Central memory CD8-positive, alpha-beta T cell (primary cell): ENCODE measurements at regions not wholly inside any gene's neighbourhood (a gene's known extent, or its start where the extent isn't known, plus 50 kb on each side); places are given as distances from the start of the nearest gene placed in this dataset.

Source experiments
- ATAC-seq: fragments of 150-1000 bp; cut with Tn5 transposase; replicated peaks from 2 replicates; pipeline ENCODE4 v1.10.0; 2022; ENCODE audit warnings: mild to moderate bottlenecking, moderate FRiP score, moderate number of reproducible peaks; ENCODE audit not compliant: poor library complexity, severe bottlenecking; ENCODE audit errors: extremely low read depth
- DNase-seq, 2 donors: peaks; one replicate each; pipeline ENCODE4 v3.0.0; 2021; ENCODE audit warnings: low spot score in 2 of 2
- H3K27ac Mint-ChIP-seq: one replicate; pipeline ENCODE4 v1.8.0; 2022; ENCODE audit warnings: low read depth, mild to moderate bottlenecking, moderate library complexity, mixed read lengths
- H3K27me3 Mint-ChIP-seq: one replicate; pipeline ENCODE4 v1.8.0; 2022; ENCODE audit warnings: mixed read lengths
- H3K36me3 Mint-ChIP-seq: one replicate; pipeline ENCODE4 v1.8.0; 2022; ENCODE audit warnings: mild to moderate bottlenecking, moderate library complexity, mixed read lengths; ENCODE audit not compliant: insufficient read depth
- H3K4me1 Mint-ChIP-seq: one replicate; pipeline ENCODE4 v1.8.0; 2022; ENCODE audit warnings: mixed read lengths
- H3K4me3 Mint-ChIP-seq: one replicate; pipeline ENCODE4 v1.8.0; 2022; ENCODE audit warnings: mild to moderate bottlenecking, moderate library complexity, mixed read lengths
- H3K9me3 Mint-ChIP-seq: one replicate; pipeline ENCODE4 v1.8.0; 2022; ENCODE audit warnings: mixed read lengths

GRCh38 chr13:85473144-85473543, 326.1 kb downstream of the SLITRK6 start:
- Mint-ChIP-seq H3K4me1 (no peaks in the 10 kb centered on the region), H3K27me3 (no peaks in the 10 kb centered on the region), H3K27ac (no peak overlapping the region), H3K36me3 (no peaks in the 10 kb centered on the region), H3K4me3 (no peak overlapping the region), H3K9me3 (peaks cover 13% of the 10 kb centered on the region)
- DNase-seq (no peak), ATAC-seq (no peak)

GRCh38 chr13:85469320-85469719, 329.9 kb downstream of the SLITRK6 start:
- Mint-ChIP-seq H3K4me3 (no peak overlapping the region), H3K9me3 (peaks cover 18% of the 10 kb centered on the region), H3K27ac (no peak overlapping the region), H3K27me3 (no peaks in the 10 kb centered on the region), H3K36me3 (no peaks in the 10 kb centered on the region), H3K4me1 (no peaks in the 10 kb centered on the region)
- DNase-seq (no peak), ATAC-seq (no peak)

GRCh38 chr13:85462792-85463425, 336.3 kb downstream of the SLITRK6 start:
- H3K27me3 Mint-ChIP-seq = no peaks in the 10 kb centered on the region
- H3K27ac Mint-ChIP-seq = no peak overlapping the region
- H3K4me3 Mint-ChIP-seq = no peak overlapping the region
- DNase-seq = no peak
- H3K36me3 Mint-ChIP-seq = peaks cover 2% of the 10 kb centered on the region
- no peaks in the 10 kb centered on the region for H3K4me1 Mint-ChIP-seq
- H3K9me3 Mint-ChIP-seq = peaks cover 12% of the 10 kb centered on the region
- ATAC-seq = no peak

GRCh38 chr13:85461621-85462020, 337.6 kb downstream of the SLITRK6 start:
- Mint-ChIP-seq H3K9me3 (peaks cover 11% of the 10 kb centered on the region), H3K4me1 (no peaks in the 10 kb centered on the region), H3K36me3 (peaks cover 2% of the 10 kb centered on the region), H3K27me3 (no peaks in the 10 kb centered on the region), H3K4me3 (no peak overlapping the region), H3K27ac (no peak overlapping the region)
- DNase-seq (no peak), ATAC-seq (no peak)

- peaks cover 1% of the 10 kb centered on the region for H3K36me3 Mint-ChIP-seq
Observed at GRCh38 chr13:85445534-85445933, 353.7 kb downstream of the SLITRK6 start.

GRCh38 chr13:85441975-85442374, 357.2 kb downstream of the SLITRK6 start:
- Mint-ChIP-seq H3K27ac (no peak overlapping the region), H3K4me3 (no peak overlapping the region), H3K9me3 (peaks cover 28% of the 10 kb centered on the region), H3K4me1 (no peaks in the 10 kb centered on the region), H3K36me3 (no peaks in the 10 kb centered on the region), H3K27me3 (no peaks in the 10 kb centered on the region)
- DNase-seq (no peak), ATAC-seq (no peak)

More at GRCh38 chr13:85445534-85445933, 353.7 kb downstream of the SLITRK6 start:
- Mint-ChIP-seq H3K27ac (no peak overlapping the region), H3K4me1 (no peaks in the 10 kb centered on the region), H3K27me3 (no peaks in the 10 kb centered on the region), H3K4me3 (no peak overlapping the region), H3K9me3 (peaks cover 20% of the 10 kb centered on the region)
- ATAC-seq (no peak), DNase-seq (no peak)

- ATAC-seq (no peak), DNase-seq (no peak)
- H3K4me3 Mint-ChIP-seq = no peak overlapping the region
- no peaks in the 10 kb centered on the region for H3K27me3 Mint-ChIP-seq
- peaks cover 28% of the 10 kb centered on the region for H3K9me3 Mint-ChIP-seq
- no peak overlapping the region for H3K27ac Mint-ChIP-seq
- H3K4me1 Mint-ChIP-seq = no peaks in the 10 kb centered on the region
- H3K36me3 Mint-ChIP-seq = no peaks in the 10 kb centered on the region
Observed at GRCh38 chr13:85441364-85441763, 357.9 kb downstream of the SLITRK6 start.

GRCh38 chr13:85436029-85436428, 363.2 kb downstream of the SLITRK6 start:
- H3K4me1 Mint-ChIP-seq = no peaks in the 10 kb centered on the region
- no peaks in the 10 kb centered on the region for H3K36me3 Mint-ChIP-seq
- H3K4me3 Mint-ChIP-seq = no peak overlapping the region
- H3K27ac Mint-ChIP-seq = no peak overlapping the region
- peaks cover 18% of the 10 kb centered on the region for H3K9me3 Mint-ChIP-seq
- ATAC-seq (no peak), DNase-seq (no peak)
- H3K27me3 Mint-ChIP-seq = no peaks in the 10 kb centered on the region

- DNase-seq (no peak), ATAC-seq (no peak)
- Mint-ChIP-seq H3K4me1 (no peaks in the 10 kb centered on the region), H3K36me3 (no peaks in the 10 kb centered on the region), H3K27ac (no peak overlapping the region), H3K27me3 (no peaks in the 10 kb centered on the region), H3K9me3 (peaks cover 18% of the 10 kb centered on the region), H3K4me3 (no peak overlapping the region)
Observed at GRCh38 chr13:85434927-85435326, 364.3 kb downstream of the SLITRK6 start.

GRCh38 chr13:85432881-85433280, 366.3 kb downstream of the SLITRK6 start:
- no peaks in the 10 kb centered on the region for H3K27me3 Mint-ChIP-seq
- H3K27ac Mint-ChIP-seq = no peak overlapping the region
- no peak overlapping the region for H3K4me3 Mint-ChIP-seq
- H3K4me1 Mint-ChIP-seq = no peaks in the 10 kb centered on the region
- no peaks in the 10 kb centered on the region for H3K36me3 Mint-ChIP-seq
- ATAC-seq (no peak), DNase-seq (no peak)
- peaks cover 12% of the 10 kb centered on the region for H3K9me3 Mint-ChIP-seq

GRCh38 chr13:85431720-85432119, 367.5 kb downstream of the SLITRK6 start:
- no peak for DNase-seq
- no peaks in the 10 kb centered on the region for H3K36me3 Mint-ChIP-seq
- no peaks in the 10 kb centered on the region for H3K4me1 Mint-ChIP-seq
- no peak overlapping the region for H3K27ac Mint-ChIP-seq
- no peak overlapping the region for H3K4me3 Mint-ChIP-seq
- H3K9me3 Mint-ChIP-seq = peaks cover 7% of the 10 kb centered on the region
- H3K27me3 Mint-ChIP-seq = no peaks in the 10 kb centered on the region
- ATAC-seq = no peak

GRCh38 chr13:85430216-85430794, 368.9 kb downstream of the SLITRK6 start:
- no peaks in the 10 kb centered on the region for H3K27me3 Mint-ChIP-seq
- H3K4me3 Mint-ChIP-seq = no peak overlapping the region
- ATAC-seq (no peak), DNase-seq (no peak)
- H3K9me3 Mint-ChIP-seq = peaks cover 7% of the 10 kb centered on the region
- H3K36me3 Mint-ChIP-seq = no peaks in the 10 kb centered on the region
- no peaks in the 10 kb centered on the region for H3K4me1 Mint-ChIP-seq
- no peak overlapping the region for H3K27ac Mint-ChIP-seq

GRCh38 chr13:85427416-85427815, 371.8 kb downstream of the SLITRK6 start:
- Mint-ChIP-seq H3K4me1 (no peaks in the 10 kb centered on the region), H3K27me3 (no peaks in the 10 kb centered on the region), H3K9me3 (no peaks in the 10 kb centered on the region), H3K36me3 (no peaks in the 10 kb centered on the region), H3K4me3 (no peak overlapping the region), H3K27ac (no peak overlapping the region)
- DNase-seq (no peak), ATAC-seq (no peak)
